NT2/D1 (cell line): ENCODE measurements at regions not wholly inside any gene's neighbourhood (a gene's known extent, or its start where the extent isn't known, plus 50 kb on each side); places are given as distances from the start of the nearest gene placed in this dataset.

ENCODE experiments used
- YY1 ChIP-seq: IDR thresholded peaks from 2 replicates; pipeline ENCODE4 v1.6.1; 2011; ENCODE audit not compliant: insufficient read length, insufficient read depth
- ZNF274 ChIP-seq: IDR thresholded peaks from 2 replicates; pipeline ENCODE4 v1.6.1; 2011; ENCODE audit warnings: mild to moderate bottlenecking, low read depth, low read length

- TF ChIP-seq ZNF274 (no peak), YY1 (no peak)
Measured at GRCh38 chr6:27553123-27553904, 80.4 kb upstream of the ZNF184 start.
